Activated CD4-positive, alpha-beta T cell treated with anti-CD3 and anti-CD28 coated beads for 4 hours (primary cell): ENCODE measurements at regions not wholly inside any gene's neighbourhood (a gene's known extent, or its start where the extent isn't known, plus 50 kb on each side); places are given as distances from the start of the nearest gene placed in this dataset.

Source experiments
- DNase-seq, 2 donors: peaks; one replicate each; pipeline ENCODE4 v3.0.0-alpha.2; 2020

DNA sequence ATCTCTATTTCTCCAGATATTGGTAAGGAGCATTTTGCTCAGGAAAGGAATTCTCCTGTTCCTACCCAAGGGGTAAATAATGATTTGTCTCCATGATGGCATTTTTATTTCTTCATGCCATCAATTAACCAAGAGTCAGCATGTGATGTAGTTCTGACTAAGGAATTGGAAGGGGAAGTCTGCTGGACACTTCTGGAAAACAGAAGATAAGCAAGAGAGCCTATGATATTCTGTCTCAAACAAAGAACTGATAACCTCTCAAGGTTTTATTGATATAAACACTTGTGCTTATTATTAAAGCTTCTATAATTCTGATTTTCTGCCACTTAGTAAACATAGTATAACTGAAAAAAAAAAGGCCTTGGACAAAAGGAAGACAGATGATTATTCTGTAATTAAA lies 673.0 kb upstream of the CHORDC1 start:
- no peak for DNase-seq

DNA sequence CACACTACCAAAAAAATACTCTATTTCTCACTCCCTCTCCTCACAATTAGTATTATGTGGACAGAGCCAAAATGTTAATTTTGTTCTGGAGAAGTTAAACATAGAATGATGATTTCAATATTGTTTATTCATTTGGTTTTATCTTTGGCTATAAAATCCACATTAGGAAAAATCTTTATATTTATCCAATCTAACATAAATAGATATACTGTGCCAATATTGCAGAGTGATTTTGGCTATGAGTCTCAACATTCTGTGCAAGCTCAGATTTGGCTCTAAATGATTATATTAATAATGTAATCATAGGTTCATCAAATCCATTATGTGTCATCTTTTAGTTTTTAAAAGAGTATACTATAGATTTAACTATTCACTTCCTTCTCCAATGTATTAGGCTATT lies 667.5 kb upstream of the CHORDC1 start:
- DNase-seq = no peak

GRCh38 chr11:90884181-90884580 lies 661.3 kb upstream of the CHORDC1 start:
- no peak for DNase-seq

- no peak for DNase-seq
These were observed 652.1 kb upstream of the CHORDC1 start for GRCh38 chr11:90874986-90875385.

- no peak for DNase-seq
These were observed 651.4 kb upstream of the CHORDC1 start for GRCh38 chr11:90874281-90874680.

DNA sequence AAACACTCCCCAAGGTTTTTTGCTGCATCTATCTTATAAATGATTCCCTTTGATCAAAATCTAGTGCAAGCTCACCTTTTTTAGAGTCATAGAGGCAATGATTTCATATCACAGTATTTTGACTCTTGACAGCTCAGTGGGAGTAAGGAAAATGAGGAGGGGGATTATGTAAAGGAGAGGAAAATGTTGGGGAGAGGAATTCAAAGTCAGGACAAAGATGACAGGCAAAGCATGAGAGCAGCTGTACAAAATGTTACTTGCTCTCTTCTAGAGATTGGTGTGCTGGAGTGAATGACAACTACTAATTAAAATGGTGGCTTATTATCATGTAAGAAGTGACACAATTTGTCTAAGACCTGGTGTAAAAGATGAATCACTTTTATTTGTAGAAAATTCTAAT lies 644.6 kb upstream of the CHORDC1 start:
- DNase-seq = no peak

- no peak for DNase-seq
These were observed 633.9 kb upstream of the CHORDC1 start for GRCh38 chr11:90856790-90857189.

DNA sequence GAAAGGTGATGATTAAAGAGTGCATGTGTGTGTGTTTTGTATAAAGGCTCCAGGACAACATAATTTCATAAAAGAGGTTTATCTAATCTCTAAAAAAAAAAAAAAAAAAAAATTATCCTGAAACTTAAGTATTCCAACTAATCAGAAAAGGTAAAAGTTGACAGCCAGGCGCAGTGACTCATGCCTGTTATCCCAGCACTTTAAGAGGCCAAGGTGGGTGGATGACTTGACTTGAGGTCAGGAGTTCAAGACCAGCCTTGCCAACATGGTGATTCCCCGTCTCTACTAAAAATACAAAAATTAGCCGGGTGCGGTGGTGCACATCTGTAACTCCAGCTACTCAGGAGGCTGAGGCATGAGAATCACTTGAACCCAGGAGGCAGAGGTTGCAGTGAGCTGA lies 632.7 kb upstream of the CHORDC1 start:
- no peak for DNase-seq

DNA sequence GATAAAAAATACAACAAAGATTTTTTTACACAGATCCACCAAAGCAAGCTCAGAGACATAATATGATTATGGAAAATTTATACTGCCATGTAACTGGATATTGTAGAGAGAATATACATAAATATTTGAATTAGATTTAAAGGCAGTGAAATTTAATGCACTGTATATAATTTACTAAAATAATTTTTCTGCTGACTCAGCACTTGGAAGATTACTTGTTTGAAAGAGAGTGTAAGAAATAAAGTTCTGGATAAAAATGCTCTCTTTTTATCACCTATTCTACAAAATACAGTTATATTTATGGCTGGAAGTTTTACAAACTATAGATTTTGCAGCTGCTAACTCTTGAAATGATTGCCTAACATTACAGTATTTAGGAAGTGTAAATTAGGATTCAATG lies 628.3 kb upstream of the CHORDC1 start:
- no peak for DNase-seq

GRCh38 chr11:90849312-90849711 lies 626.5 kb upstream of the CHORDC1 start:
- DNase-seq = no peak

DNA sequence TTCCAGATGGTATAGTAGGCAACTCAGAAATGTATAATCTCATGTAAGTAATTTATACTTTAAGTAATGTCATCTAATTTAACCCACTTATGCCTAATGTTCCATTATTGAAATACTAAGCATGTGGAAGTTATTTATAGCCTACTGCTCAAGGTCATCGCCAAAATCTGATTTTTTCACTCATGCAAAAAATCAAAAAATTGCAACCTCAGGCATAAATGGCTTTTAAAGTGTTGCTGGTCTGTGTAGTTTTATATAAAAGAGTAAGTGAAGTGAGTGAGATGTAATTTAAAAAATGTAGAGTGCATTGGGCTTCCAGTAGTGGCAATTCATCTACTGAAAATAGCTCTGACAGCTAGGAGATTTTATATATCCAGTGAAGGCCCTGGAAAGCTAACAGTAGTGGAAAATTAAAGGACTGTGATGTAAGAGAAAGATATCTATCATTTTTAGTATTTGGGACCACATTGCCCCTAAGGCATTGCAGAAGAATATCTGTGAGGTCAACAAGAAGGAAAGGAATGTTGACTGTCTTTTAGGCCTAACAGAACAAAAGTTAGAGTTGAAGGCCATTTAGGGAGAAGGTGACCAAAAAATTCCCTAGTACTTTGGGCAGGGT lies 624.5 kb upstream of the CHORDC1 start:
- no peak for DNase-seq

DNA sequence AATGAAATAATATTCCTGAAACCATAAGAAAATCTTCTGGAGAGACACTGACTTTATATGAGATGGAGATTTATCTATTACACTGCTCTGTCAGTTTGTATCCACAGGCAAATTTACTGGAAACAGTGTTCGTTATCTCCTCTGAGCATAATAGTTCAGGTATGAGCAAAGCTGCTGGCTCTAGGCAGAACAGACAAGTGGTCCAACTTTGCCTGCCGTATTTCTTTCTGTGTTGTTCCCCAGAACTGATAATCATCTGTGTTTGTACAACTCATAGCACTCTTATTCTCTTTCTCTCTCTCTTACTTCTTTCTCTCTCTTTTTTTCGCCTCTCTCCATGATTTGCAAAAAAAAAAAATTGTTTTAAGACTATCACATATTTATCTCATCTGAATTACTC lies 623.8 kb upstream of the CHORDC1 start:
- no peak for DNase-seq

- no peak for DNase-seq
These were observed 623.0 kb upstream of the CHORDC1 start for GRCh38 chr11:90845799-90846198.

DNA sequence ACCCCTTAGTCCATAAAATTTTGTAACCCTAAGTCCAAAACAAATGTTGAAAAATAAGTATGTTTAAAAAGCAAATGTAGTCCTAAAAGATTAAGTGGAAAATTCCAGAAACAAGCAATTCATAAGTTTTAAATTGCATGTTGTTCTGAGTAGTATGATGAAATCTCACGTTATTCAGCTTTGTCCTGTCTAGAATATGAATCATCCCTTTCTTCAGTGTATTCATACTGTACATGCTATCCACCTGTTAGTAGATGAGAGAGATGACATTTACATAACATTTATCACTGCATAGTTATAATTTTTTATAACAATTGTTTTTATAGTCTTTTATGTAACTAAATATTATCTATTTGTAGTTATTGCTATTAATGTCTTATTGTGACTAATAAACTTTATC lies 622.3 kb upstream of the CHORDC1 start:
- no peak for DNase-seq

DNA sequence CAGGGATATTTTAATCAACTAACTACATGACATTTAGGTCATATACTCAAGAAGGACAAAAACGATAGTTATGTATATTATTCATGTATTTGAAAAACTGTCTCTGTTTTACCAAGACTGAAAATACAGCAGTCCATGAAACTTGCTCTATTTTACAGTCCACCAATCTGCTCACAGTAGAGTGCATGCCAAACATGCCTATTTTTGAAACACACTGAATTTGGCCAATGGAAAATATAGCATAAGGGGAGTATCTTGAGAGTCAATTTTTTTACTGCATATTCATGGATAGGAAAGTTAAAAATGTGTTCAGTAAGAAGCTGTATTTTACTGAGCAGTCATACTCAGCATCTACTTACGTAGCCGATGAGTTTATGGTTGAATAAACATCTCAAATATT lies 621.2 kb upstream of the CHORDC1 start:
- no peak for DNase-seq

GRCh38 chr11:90842681-90843080 lies 619.8 kb upstream of the CHORDC1 start:
- DNase-seq = no peak

DNA sequence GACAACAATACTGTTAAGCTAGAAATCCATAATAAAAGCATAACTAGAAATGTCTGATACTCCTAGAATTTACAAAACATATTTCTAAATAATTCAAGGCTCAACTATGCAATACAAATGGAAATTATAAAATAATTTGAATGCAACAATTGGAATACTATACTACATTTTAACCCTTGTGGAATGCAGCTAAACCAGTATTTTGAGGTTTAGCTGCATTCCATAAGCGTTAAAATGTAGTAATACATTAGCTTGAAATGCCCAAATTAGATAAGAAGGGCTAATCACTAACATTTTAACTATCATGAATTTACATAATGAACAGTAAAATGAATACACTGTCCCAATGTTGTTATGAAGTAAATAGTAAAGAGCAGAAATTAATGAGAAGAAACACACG lies 617.2 kb upstream of the CHORDC1 start:
- no peak for DNase-seq

DNA sequence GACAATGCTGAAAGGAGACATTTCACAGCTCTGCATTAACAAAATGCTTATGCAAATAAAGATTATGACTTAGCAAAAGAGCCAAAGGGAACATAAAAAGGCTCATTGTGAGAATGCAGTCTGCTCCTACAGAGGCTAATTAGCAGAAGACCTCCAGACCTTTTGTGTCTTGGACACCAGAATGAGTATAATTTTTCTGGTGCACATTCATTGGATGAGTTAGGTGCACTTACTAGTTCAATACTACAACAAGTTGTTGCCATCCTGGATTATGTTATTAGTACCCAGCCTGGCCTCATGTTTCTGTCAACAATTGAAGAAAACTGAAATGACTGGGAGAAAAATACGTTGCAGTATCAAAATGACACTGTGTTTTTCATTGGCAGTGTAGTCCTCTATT lies 613.2 kb upstream of the CHORDC1 start:
- no peak for DNase-seq

GRCh38 chr11:90823446-90823845 lies 600.6 kb upstream of the CHORDC1 start:
- DNase-seq = no peak

- no peak for DNase-seq
These were observed 600.1 kb upstream of the CHORDC1 start for GRCh38 chr11:90822996-90823395.

DNA sequence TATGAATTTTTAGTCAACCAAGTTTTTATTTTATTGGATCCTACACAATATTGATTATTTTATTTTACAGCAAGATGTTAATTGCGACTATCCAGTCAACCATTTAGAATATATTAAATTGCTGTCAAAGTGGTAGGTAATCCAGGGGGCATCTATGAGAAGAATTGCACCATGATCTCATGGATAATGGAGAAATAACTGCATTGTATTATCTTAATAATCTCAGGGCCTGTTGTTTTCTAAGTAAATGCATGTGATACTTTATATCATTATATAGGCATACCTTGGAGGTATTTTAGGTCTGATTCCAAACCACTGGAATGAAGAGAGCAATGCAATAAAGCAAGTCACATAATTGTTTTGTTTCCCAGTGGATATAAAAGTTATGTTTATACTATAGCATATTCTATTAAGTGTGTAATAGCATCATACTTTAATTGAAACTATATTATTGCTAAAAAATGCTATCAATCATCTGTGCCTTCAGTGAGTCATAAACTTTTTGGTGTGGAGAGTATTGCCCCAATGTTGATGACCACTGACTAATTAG lies 595.4 kb upstream of the CHORDC1 start:
- no peak for DNase-seq

DNA sequence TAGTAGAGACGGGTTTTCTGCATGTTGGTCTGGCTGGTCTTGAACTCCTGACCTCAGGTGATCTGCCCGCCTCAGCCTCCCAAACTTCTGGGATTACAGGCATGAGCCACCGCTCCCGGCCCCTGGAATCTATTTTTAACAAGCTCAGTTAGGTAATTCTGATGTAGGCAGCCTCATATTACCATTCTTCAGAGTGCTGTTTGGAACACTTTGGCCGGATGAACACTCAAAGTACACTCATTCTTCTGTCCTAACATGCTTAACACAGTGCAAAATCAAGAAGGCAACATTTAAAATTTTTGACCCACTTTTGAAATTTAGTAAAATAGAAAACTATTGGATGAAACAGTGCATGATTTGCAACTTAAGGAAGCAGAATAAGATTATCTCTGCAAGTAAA lies 586.7 kb upstream of the CHORDC1 start:
- DNase-seq = no peak

DNA sequence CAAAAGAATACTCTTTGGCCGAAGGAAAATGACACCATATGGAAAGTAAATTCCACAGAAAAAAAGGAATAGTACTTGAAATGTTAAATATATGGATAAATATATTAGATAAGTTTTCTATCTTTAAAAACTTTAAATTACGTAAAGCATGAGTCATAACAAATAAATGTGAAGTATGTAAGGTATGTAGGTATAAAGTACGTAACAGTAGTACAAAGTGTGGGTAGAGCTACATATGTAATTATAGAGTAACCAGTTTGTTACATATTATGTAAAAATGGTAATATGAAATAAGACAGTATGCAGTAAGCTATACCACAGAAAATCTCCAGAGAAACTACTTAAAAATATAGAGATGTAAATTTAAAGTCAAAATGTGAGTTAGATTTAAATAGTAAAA lies 582.3 kb upstream of the CHORDC1 start:
- DNase-seq = no peak

- no peak for DNase-seq
These were observed 581.0 kb upstream of the CHORDC1 start for GRCh38 chr11:90803831-90804230.

DNA sequence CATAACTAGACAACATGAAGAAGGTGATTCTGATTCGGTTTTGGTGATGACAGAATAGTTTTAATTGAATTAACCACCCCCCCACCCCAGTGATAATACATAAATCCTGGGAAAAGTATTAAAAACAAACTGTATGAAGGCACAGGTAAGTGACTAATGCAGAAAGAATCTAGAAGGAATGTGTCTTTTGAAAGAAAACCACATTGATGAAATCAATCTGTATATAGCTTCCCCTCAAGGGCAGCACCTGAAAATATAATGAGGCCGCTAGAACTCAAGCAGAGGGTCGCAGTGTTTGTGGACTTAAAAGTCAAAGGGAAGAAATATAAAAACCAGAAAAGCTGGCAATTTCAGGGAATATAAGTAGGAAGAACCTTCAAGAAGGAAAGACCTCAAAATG lies 580.5 kb upstream of the CHORDC1 start:
- DNase-seq = no peak

DNA sequence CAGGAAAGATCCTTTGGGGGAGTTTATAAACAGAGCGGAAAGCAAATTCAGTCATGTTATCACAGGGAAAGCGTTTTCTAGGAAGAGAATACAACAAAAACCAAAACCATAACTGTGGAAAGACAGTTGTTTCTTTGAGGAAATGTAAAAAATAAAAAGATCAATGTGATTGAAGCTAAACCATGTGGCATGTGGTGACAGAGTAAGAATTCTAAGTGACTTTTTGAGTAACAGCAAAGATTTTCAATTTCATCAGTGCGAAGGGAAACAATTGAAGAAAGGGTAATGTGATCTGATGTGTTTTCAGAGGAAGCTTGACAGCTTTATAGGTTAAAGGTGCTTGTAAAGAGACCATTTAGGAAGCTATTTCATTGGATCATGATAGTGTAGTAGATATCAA lies 575.9 kb upstream of the CHORDC1 start:
- no peak for DNase-seq
